ENCODE measurements at regions not wholly inside any gene's neighbourhood (a gene's known extent, or its start where the extent isn't known, plus 50 kb on each side); places are given as distances from the start of the nearest gene placed in this dataset.

- dilution Hi-C loops (cut with HindIII; ENCODE audit: low sequenced_read_pairs, unreplicated experiment): no loop called here
- H3K27me3 ChIP-seq (ENCODE audit: control insufficient read depth, insufficient read depth, low read length): no peaks in the 10 kb centered on the region
- peak overlapping the region; percentile 51; the same call in 1 of the 2 replicates for H2AK5ac ChIP-seq (ENCODE audit: low read depth, low read length)
- H3K9me3 ChIP-seq (ENCODE audit: control insufficient read depth, insufficient read depth, low read length): peaks cover 2% of the 10 kb centered on the region; the same call in 1 of the 2 replicates
- peak overlapping the region; percentile 38; the same call in 1 of the 3 replicates for H2BK15ac ChIP-seq (ENCODE audit: low read depth, low read length)
- H4K8ac ChIP-seq (ENCODE audit: low read depth in 2 of 2, low read length in 2 of 2): peak overlapping the region in 1 of 2 experiments; percentile 18; a peak in 1 of 4 replicates
- H2AK9ac ChIP-seq (replicated peaks; ENCODE audit: low read depth, low read length, poor library complexity): no peak overlapping the region
- H3K4me1 ChIP-seq (ENCODE audit: control insufficient read depth, insufficient read depth, low read length): peaks cover 19% of the 10 kb centered on the region
- ChIA-PET POLR2A (ENCODE audit: unreplicated experiment) (no interaction called here), CTCF (interaction anchor here (0.9 kb wide), 1 partner anchor 316 kb away, joined by 3 read pairs; no protein-coding TSS in a partner anchor)
- peak overlapping the region; percentile 12; the same call in 1 of the 2 replicates for H2BK20ac ChIP-seq (ENCODE audit: low read depth, low read length)
- H3K4me3 ChIP-seq (ENCODE audit: insufficient read depth, low read depth, low read length): no peak overlapping the region
- H3K9me1 ChIP-seq (ENCODE audit: insufficient read depth, low read length): peaks cover 12% of the 10 kb centered on the region
- H3K18ac ChIP-seq (ENCODE audit: low read depth, low read length): peak overlapping the region; percentile 23; the same call in 1 of the 2 replicates
- H3K4me2 ChIP-seq (ENCODE audit: low read depth, low read length): peak overlapping the region; percentile 70
- H3K14ac ChIP-seq (replicated peaks; ENCODE audit: low read depth, low read length): no peak overlapping the region
- no peaks in the 10 kb centered on the region for H3K36me3 ChIP-seq (ENCODE audit: control insufficient read depth, insufficient read depth, low read length)
- peak overlapping the region; percentile 46 for H3K4ac ChIP-seq (ENCODE audit: low read depth, low read length)
- DNase-seq (peak; percentile 81), ATAC-seq (ENCODE audit: low read depth) (peak; percentile 81)
- no peak overlapping the region for H3K56ac ChIP-seq (ENCODE audit: extremely low read depth, insufficient read depth, low read length)
- WGBS, 2 experiments (ENCODE audit: extremely low coverage in 2 of 2, insufficient read length in 1 of 2): 0% methylated on average over 3 of the region's 13 CpGs; no CpG with 5 or more reads in 1 of the 2 experiments
- H4K20me1 ChIP-seq (ENCODE audit: insufficient read depth, low read length): no peaks in the 10 kb centered on the region
- no peak overlapping the region for H3K9ac ChIP-seq (ENCODE audit: low read depth, low read length)
- 0 out of 2 replicates have a peak overlapping the region, but pooled peaks have one; percentile 1 for H3K23ac ChIP-seq (ENCODE audit: low read depth, low read length)
- H3K27ac ChIP-seq (ENCODE audit: insufficient read depth, low read length): no peak overlapping the region
- peak overlapping the region; percentile 75 for H2AFZ ChIP-seq (replicated peaks; ENCODE audit: low read length, poor library complexity)
- BruUV-seq (replicated peaks): no TSS peak
- H2BK120ac ChIP-seq (ENCODE audit: low read depth, low read length): peak overlapping the region; percentile 7; the same call in 1 of the 2 replicates
- H2BK5ac ChIP-seq (ENCODE audit: low read depth, low read length, poor library complexity, severe bottlenecking): no peak overlapping the region
- intact Hi-C loops (cut with micrococcal nuclease): no loop called here
- in situ Hi-C loops (cut with MboI; ENCODE audit: low sequenced_read_pairs): no loop called here
- H3K79me1 ChIP-seq (ENCODE audit: low read depth in 1 of 2, low read length in 2 of 2): no peaks in the 10 kb centered on the region
- H4K91ac ChIP-seq (ENCODE audit: insufficient read depth, low read depth, low read length): peak overlapping the region; percentile 22
- H4K5ac ChIP-seq (ENCODE audit: low read depth, low read length): no peak overlapping the region
- no peak for TF ChIP-seq MXI1 (IDR thresholded peaks at IDR 0.05; ENCODE audit: borderline replicate concordance, low read depth, low read length)
- TF ChIP-seq SMC3 (IDR thresholded peaks at IDR 0.05; ENCODE audit: low read depth, low read length): no peak
- TF ChIP-seq NFE2L2 (IDR thresholded peaks at IDR 0.05; ENCODE audit: low read depth, low read length): no peak
- no peak for TF ChIP-seq BHLHE40 (IDR thresholded peaks at IDR 0.05; ENCODE audit: low read depth, low read length)
- no peak for TF ChIP-seq MAZ (IDR thresholded peaks at IDR 0.05; ENCODE audit: borderline replicate concordance, low read depth, low read length)
- TF ChIP-seq RCOR1 (IDR thresholded peaks at IDR 0.05; ENCODE audit: insufficient replicate concordance, low read length): no peak
- no peak for TF ChIP-seq MAFK (IDR thresholded peaks at IDR 0.05; ENCODE audit: low read depth, low read length)
- no peak for TF ChIP-seq CTCF (conservative IDR thresholded peaks at IDR 0.05; ENCODE audit: low read depth, low read length)
- no peak for TF ChIP-seq POLR2A (IDR thresholded peaks at IDR 0.05; ENCODE audit: low read depth, low read length)
- no peak for TF ChIP-seq RFX5 (IDR thresholded peaks at IDR 0.05; ENCODE audit: low read depth, low read length)
- TF ChIP-seq FOS (IDR thresholded peaks at IDR 0.05; ENCODE audit: low read depth, low read length): no peak
- no peak for TF ChIP-seq CHD1 (IDR thresholded peaks at IDR 0.05; ENCODE audit: low read depth, low read length)
- no peak for TF ChIP-seq USF2 (IDR thresholded peaks at IDR 0.05; ENCODE audit: low read depth, low read length)
- no peak for TF ChIP-seq ELK1 (IDR thresholded peaks at IDR 0.05; ENCODE audit: borderline replicate concordance, low read depth, low read length)
- TF ChIP-seq CEBPB (IDR thresholded peaks at IDR 0.05; ENCODE audit: low read depth, low read length): no peak
These were observed 116.9 kb upstream of the NGF start for GRCh38 chr1:115454837-115455511.

All from IMR-90 (cell line).